NCI-H345 (cell line): ENCODE measurements at regions not wholly inside any gene's neighbourhood (a gene's known extent, or its start where the extent isn't known, plus 50 kb on each side); places are given as distances from the start of the nearest gene placed in this dataset.
A peak's percentile ranks its signal among the peaks of the same experiment; 100 is the strongest.

Experiments
- DNase-seq: peaks from one replicate; lab custom pipeline; 2025; lab: John Stamatoyannopoulos, UW

DNA sequence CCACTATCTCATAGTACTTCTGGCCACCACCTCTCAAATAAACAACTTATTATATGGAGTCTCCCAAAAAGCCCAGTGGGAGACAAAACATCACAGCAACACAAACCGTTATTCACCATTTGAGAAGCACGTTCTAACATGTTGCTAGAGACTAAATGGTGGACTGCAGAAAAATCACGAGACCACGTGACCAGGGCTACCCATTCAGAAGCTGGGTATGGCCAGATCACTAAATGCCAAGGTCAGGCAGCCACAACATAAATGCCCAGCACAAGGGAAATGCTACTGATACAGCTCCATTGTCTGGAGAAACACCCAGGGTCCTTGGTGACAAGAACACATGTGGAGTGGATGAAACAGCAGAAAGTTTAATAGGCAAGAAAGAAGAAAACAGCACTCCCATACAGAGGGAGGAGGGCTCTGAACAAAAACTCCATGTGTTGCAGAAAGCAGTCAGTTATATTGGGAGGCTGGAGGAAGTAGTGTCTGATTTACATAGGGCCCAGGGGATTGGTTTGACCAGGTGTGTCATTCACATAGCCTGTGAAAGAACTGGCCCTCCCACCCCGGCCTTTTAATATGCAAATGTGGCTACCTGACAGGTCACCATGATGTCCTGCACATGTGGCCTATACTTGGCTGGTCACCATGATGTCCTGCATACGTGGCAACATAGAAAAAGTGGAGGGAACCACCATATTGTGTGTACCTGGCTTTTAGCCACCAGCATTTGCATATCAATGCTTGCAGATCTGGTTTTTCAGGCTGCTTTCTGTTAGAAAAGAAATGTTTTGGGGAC lies 97.2 kb downstream of the TRIM36 start:
- no peak for DNase-seq

DNA sequence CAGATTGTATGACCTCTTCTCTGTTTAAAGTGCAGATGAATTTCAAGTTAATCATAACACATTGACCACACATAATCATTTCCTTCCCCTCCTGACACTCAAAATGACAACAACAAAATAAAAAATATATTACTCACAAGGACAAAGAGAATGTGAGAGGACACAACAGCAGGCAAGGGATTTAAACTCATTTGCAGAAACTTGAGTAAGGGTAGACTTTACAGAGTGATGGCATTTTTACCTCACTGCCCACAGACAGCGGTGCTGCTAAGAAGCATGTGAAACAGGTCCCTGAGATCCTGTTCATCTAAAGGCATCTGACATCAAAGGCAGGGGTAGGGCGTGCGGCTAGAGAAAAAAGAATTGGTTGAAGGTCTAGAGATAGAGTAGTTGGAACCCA lies 99.0 kb downstream of the TRIM36 start:
- DNase-seq = no peak

- peak; percentile 7 for DNase-seq
Measured at GRCh38 chr5:115069087-115069968, 100.4 kb downstream of the TRIM36 start.

DNA sequence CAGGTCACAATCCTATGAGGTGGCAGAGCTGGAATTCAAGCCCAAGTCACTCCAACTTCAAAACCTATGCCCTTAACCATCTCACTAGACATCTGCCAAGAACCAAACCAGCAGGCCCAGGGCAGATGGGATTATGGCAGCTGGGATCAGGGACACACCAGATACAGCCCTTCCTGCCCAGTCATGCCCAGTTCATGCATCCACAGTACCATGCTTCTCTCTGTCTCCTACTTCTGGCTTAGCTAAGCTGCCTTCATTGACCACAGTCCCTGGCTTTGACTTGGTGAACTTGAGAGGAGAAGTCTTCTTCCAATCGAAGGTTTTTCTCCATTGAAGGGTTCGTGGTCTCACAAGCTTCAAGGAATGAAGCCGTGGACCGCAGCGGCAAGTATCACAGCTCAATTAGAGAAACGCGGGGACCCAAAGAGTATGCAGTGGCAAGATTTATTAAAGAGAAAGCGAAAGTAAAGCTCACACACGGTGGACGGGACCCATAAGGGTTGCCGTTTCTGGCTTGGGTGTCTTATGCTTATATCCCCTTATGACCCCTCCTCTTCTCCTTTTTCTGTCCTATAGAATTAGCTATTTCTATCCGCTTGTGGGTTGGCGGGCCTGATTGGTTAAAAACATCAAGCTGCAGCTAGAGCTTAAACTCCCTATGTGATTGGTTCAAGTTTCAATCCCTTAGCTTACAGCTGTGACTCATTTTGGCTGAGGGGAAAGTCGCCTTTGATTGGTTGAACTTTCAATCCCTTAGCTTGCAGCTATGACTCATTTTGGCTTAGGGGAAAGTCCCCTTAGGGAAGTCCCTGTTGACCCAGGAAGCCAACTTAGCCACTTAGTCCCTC lies 101.2 kb downstream of the TRIM36 start:
- DNase-seq = no peak

DNA sequence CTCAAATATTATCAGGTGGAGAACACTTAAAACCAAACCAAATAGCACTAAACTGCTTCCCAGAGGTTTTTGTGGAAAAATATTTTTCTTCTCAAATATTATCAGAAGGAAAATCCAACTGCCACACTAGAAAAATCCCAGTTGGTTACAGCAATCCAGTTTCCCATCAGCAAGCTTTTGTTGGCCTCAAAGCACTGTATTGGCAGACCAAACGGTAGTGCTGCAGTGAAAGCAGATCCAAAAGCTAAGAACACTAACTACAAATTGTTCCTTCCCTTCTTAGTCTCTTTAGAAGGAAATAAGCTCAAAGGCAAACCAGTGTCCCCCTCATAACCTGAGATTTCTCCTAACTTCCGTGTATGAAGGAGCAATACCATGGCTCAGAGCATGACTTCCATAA lies 105.3 kb downstream of the TRIM36 start:
- no peak for DNase-seq

DNA sequence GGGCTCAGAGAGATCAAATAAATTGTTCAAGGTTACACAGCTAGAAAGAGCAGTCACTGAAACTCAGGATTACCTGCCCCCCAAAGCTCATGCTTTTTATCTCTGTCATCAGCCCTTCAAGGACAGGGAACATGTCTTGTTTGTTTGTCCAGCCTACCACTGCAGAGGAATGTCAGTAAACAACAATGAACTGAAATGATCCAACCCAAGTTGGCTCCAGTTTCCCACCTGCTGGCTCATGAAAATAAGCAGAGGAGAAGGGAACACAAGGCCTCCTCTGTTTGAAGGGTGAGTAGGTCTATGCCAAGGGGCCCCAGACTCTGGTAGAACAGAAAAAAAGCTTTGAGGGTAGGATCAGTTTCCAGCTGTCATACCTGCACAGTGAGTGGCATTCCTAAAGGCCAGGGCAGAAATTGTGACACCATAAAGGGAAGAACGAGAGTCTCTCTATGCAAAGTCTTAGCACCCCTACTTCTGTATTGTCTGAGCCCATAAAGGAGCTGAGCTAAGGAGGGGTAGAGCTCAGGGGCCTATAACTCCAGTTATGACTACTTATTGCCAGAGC lies 115.2 kb downstream of the TRIM36 start:
- DNase-seq = no peak

- DNase-seq = no peak
Measured at GRCh38 chr5:115052948-115053347, 116.8 kb downstream of the TRIM36 start.

DNA sequence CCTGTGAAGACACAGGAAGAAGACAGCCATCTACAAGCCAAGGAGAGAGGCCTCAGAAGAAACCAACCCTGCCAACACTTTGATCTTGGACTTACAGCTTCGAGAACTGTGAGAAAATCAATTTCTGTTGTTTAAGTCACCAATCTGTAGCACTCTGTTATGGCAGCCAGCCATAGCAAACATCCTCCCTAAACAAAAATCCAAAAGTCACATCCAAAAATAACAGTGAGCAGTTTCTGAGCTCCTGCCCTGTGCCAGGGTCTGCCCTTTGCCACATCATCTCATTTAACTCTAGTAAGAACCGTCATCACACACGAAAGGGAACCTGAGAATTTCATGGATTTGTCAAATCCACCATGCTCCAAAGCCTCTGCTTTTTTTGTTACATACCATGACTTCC lies 118.8 kb downstream of the TRIM36 start:
- no peak for DNase-seq

GRCh38 chr5:115033861-115034260 lies 135.8 kb downstream of the TRIM36 start:
- no peak for DNase-seq

- DNase-seq = no peak
Measured at GRCh38 chr5:115028557-115028956, 141.2 kb downstream of the TRIM36 start.

DNA sequence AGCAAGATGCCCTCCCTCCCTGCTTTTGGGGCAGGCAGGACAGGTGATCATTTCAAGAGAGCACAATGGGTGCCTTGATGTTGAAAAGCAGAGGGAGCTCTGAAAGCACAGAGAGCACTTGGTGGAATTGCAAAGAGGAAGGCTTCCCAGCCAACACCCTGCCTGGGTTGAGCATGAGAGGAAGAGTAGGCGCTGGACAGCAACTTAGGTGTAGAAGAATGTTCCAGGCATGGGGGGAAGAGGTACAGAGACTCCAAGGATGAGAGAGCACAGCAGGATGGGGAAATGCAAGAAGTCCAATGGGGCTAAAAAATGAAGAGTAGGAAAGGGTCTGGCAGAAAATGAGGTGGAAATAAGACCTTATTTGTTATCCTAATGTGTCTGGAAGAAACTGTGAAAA lies 144.8 kb downstream of the TRIM36 start:
- no peak for DNase-seq

DNA sequence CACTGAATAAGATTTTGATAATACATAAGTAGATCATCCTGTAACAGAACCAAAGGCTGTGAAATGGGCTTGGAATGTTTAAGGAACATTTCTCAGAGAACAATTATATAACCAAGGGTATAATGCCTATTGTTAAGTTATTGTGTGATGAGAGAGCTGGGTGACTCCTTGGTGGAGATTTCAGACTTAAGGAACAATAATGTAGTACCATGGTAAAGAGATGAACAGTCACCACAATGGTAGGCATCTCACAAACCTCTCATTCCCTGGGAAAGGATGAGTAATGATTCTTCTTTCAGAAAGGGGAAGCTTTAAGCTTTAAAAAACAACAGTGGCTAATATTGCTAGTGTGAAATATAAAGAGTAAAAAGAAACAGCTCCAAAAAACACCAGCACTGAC lies 147.4 kb downstream of the TRIM36 start:
- DNase-seq = no peak

DNA sequence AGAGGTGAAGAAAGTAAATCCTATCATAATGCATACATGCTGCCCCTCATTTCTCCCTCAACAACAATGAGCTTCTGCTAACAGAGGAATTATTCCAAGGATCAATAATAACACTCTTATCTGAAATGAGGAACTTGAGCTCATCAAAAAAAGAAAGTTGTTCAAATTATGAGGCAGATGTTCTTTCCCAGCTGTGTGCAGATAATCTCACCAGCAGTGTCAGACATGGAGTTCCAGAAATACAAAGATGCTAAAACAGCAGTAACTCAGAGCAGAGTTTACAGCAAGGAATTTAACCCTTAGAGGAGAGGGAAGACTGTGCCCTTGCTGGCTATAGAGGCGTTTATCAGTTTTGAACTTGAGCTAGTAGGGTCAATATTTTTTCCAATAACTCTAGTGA lies 153.1 kb downstream of the TRIM36 start:
- DNase-seq = no peak

DNA sequence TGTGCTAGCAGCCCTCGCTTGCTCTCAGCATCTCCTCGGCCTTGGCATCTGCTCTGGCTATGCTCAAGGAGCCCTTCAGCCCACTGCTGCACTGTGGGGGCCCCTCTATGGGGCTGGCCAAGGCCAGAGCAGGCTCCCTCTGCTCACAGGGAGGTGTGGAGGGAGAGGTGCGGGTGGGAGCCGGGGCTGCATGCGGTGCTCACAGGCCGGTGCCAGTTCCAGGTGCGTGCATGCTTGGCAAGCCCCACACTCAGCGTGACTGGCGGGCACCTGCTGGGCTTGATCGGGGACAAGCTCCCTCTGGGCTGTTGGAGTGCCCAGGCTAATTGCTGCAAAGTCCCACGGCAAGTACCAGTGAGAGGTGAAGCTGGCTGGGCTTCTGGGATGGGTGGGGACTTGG lies 170.5 kb downstream of the TRIM36 start:
- DNase-seq = no peak

- no peak for DNase-seq
Measured at GRCh38 chr5:114989512-114989911, 180.2 kb downstream of the TRIM36 start.

DNA sequence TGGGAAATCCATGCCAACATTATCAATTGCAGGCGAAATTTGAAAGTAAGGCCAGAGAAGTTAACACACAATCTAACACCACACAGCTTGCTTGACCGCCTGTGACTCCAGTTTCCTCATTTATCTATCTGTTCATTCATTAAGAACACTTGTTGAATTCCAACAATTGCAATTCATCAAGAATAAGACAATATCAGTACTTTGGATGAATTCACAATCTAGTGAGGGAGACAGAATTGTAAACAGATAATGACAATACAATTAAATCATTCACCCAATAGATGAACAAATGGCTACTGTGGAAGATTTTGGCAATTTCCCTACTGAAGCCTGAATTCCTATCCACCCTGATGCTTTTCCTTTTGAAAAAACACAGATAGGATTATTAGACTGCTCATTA lies 181.6 kb downstream of the TRIM36 start:
- no peak for DNase-seq

GRCh38 chr5:114984796-114985195 lies 184.9 kb downstream of the TRIM36 start:
- no peak for DNase-seq

DNA sequence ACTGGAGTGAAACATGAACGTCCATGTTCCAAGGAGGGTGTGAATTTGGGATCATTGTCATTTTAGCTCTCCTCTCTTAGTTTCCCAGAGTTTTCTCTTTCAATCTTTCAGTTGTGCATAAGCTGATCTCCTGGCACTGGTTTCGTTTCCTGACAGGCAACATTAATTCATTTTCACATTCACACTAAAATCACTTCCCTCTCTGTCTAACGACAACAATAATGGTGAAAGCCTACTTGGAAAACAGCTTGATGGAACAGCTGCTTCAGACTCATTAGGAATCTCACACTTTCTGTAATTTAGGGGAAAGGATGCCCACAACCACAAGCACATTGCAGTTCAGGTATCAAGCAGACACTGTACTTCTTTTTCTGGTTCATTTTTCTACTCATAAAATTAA lies 188.6 kb downstream of the TRIM36 start:
- no peak for DNase-seq

GRCh38 chr5:114977979-114978573 lies 191.6 kb downstream of the TRIM36 start:
- DNase-seq = no peak

DNA sequence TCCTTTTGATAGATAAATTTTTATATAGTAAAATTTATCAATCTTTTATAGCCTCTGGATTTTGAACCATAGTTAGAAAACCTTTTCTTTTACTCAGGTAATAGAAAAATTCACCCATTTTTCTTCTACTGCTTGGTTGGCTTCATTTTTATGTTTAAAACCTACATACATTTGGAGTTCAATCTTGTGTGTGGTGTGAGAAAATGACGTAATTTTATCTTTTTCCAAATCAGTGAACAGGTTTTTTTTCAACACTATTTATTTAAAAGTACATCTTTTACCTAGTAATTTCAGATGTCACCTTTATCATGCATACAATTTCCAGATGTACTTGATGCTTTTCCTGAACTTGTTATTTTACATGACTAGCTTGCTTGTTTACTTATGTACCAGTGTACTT lies 200.2 kb downstream of the TRIM36 start:
- DNase-seq = no peak

GRCh38 chr5:114957384-114957783 lies 212.3 kb downstream of the TRIM36 start:
- no peak for DNase-seq

DNA sequence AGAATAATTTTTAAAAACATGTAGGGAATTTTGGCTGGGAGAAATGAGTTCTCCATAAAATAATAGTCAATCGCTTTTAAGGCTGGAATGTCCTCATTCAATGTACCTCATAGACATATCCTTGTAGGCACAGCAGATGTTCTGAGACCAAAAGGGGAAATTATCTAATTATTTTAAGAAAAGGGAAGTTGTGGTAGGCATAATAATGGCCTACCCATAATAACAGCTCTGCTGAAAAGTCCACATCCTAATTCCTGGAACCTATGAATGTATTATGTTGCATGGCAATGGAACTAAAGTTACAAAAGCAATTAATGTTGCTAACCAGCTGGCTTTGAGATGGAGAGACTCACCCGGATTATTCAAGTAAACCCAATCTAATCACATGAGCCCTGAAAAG lies 216.1 kb downstream of the TRIM36 start:
- DNase-seq = no peak
